ENCODE measurements at regions not wholly inside any gene's neighbourhood (a gene's known extent, or its start where the extent isn't known, plus 50 kb on each side); places are given as distances from the start of the nearest gene placed in this dataset.

- no peak for TF ChIP-seq CTCF (IDR thresholded peaks at IDR 0.05; ENCODE audit: low read depth, low read length)
- DNase-seq = no peak
- H3K4me1 ChIP-seq = no peaks in the 10 kb centered on the region
- H3K9me3 ChIP-seq = no peaks in the 10 kb centered on the region
- no peak overlapping the region for H3K4me3 ChIP-seq (ENCODE audit: low read depth, low read length)
- H3K27me3 ChIP-seq = 0 out of 2 replicates have a peak, but pooled peaks cover 5% of the 10 kb centered on the region
- no peaks in the 10 kb centered on the region for H3K36me3 ChIP-seq
Observed at GRCh38 chr15:72916378-72916777, 132.8 kb upstream of the ADPGK start.

DNA sequence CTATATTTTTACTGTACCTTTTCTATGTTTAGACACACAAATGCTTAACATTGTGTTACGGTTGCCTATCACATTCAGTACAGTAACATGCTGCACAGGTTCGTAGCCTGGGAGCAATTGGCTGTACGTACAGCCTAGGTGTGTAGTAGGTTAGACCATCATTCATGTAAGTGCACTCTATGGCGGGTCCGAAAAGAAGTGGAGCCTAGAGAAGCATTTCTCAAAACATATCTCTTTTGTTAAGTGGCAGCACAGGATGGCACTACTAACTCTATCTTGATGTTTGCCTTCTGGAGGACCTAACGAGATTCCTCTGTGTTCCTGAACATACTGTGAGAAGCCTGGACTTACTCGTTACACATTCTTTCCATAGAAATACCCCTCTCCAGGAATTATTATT is 132.3 kb upstream of the ADPGK start:
- H3K9me3 ChIP-seq = no peaks in the 10 kb centered on the region
- H3K4me3 ChIP-seq (ENCODE audit: low read depth, low read length) = no peak overlapping the region
- H3K4me1 ChIP-seq = no peaks in the 10 kb centered on the region
- DNase-seq = no peak
- no peaks in the 10 kb centered on the region for H3K36me3 ChIP-seq
- TF ChIP-seq CTCF (IDR thresholded peaks at IDR 0.05; ENCODE audit: low read depth, low read length) = no peak
- H3K27me3 ChIP-seq = 0 out of 2 replicates have a peak, but pooled peaks cover 4% of the 10 kb centered on the region

GRCh38 chr15:72912996-72913395 is 129.4 kb upstream of the ADPGK start:
- H3K9me3 ChIP-seq = no peaks in the 10 kb centered on the region
- H3K27me3 ChIP-seq = no peaks in the 10 kb centered on the region
- no peaks in the 10 kb centered on the region for H3K4me1 ChIP-seq
- no peak for TF ChIP-seq CTCF (IDR thresholded peaks at IDR 0.05; ENCODE audit: low read depth, low read length)
- H3K4me3 ChIP-seq (ENCODE audit: low read depth, low read length) = no peak overlapping the region
- no peak for DNase-seq
- H3K36me3 ChIP-seq = no peaks in the 10 kb centered on the region

DNA sequence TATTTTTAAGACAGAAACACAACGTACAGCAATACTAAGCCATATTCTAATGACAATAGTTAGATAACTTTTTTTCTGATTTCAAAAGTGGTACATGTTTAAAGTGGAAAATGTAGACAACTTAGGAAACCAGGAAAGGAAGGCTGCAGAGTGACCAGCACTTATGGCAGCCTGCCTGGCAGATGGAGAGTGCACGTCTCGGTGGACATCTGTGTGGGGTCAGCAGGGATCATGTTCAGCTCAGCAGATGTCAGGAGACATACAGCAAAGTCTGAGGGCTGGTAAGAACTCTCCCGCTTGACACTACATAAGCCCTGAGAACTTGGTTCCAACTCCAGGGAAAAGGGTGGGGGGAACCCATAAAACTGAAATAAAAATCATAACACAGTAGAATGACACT is 128.6 kb upstream of the ADPGK start:
- no peaks in the 10 kb centered on the region for H3K36me3 ChIP-seq
- no peaks in the 10 kb centered on the region for H3K9me3 ChIP-seq
- no peak overlapping the region for H3K4me3 ChIP-seq (ENCODE audit: low read depth, low read length)
- no peaks in the 10 kb centered on the region for H3K4me1 ChIP-seq
- TF ChIP-seq CTCF (IDR thresholded peaks at IDR 0.05; ENCODE audit: low read depth, low read length) = no peak
- DNase-seq = no peak
- H3K27me3 ChIP-seq = no peaks in the 10 kb centered on the region

GRCh38 chr15:72911626-72912025 is 128.1 kb upstream of the ADPGK start:
- H3K4me3 ChIP-seq (ENCODE audit: low read depth, low read length) = no peak overlapping the region
- no peak for TF ChIP-seq CTCF (IDR thresholded peaks at IDR 0.05; ENCODE audit: low read depth, low read length)

GRCh38 chr15:72908713-72909112 is 125.2 kb upstream of the ADPGK start:
- Histone ChIP-seq H3K36me3 (no peaks in the 10 kb centered on the region), H3K4me3 (ENCODE audit: low read depth, low read length) (no peak overlapping the region), H3K4me1 (no peaks in the 10 kb centered on the region), H3K9me3 (no peaks in the 10 kb centered on the region), H3K27me3 (peaks cover 5% of the 10 kb centered on the region; the same call in 1 of the 2 replicates)
- no peak for TF ChIP-seq CTCF (IDR thresholded peaks at IDR 0.05; ENCODE audit: low read depth, low read length)
- no peak for DNase-seq

More at GRCh38 chr15:72911626-72912025, 128.1 kb upstream of the ADPGK start:
- Histone ChIP-seq H3K9me3 (no peaks in the 10 kb centered on the region), H3K36me3 (no peaks in the 10 kb centered on the region), H3K27me3 (no peaks in the 10 kb centered on the region), H3K4me1 (no peaks in the 10 kb centered on the region)
- DNase-seq = no peak

Data from BE2C (cell line).